Nephron progenitor cell (in vitro differentiated cells): ENCODE measurements at regions not wholly inside any gene's neighbourhood (a gene's known extent, or its start where the extent isn't known, plus 50 kb on each side); places are given as distances from the start of the nearest gene placed in this dataset.

ENCODE experiments used
- DNase-seq: peaks from one replicate; pipeline ENCODE4 v3.0.0; 2021
- H3K27ac Mint-ChIP-seq: 2 replicates; pipeline ENCODE4 v1.8.0; 2021; ENCODE audit warnings: mild to moderate bottlenecking, moderate library complexity, mixed read lengths
- H3K27me3 Mint-ChIP-seq: 2 replicates; pipeline ENCODE4 v1.8.0; 2021; ENCODE audit warnings: mild to moderate bottlenecking, low read depth, mixed read lengths; ENCODE audit not compliant: poor library complexity
- H3K36me3 Mint-ChIP-seq: 2 replicates; pipeline ENCODE4 v1.8.0; 2021; ENCODE audit warnings: low read depth, mixed read lengths
- H3K4me1 Mint-ChIP-seq: 2 replicates; pipeline ENCODE4 v1.8.0; 2021; ENCODE audit warnings: mixed read lengths
- H3K4me3 Mint-ChIP-seq: 2 replicates; pipeline ENCODE4 v1.8.0; 2021; ENCODE audit warnings: mild to moderate bottlenecking, moderate library complexity, mixed read lengths
- H3K9me3 Mint-ChIP-seq: 2 replicates; pipeline ENCODE4 v1.8.0; 2021; ENCODE audit warnings: mild to moderate bottlenecking, moderate library complexity, mixed read lengths
- TF ChIP-seq, protein P1 (sequence below): fragments of 200-600 bp; sonication (generic); IDR thresholded peaks from 2 replicates; pipeline ENCODE4 v1.5.0; 2021; ENCODE audit warnings: antibody characterized with exemption

- no peaks in the 10 kb centered on the region for H3K9me3 Mint-ChIP-seq
- peaks cover 25% of the 10 kb centered on the region for H3K27me3 Mint-ChIP-seq
- no peaks in the 10 kb centered on the region for H3K4me1 Mint-ChIP-seq
- no peak overlapping the region for H3K27ac Mint-ChIP-seq
- TF ChIP-seq, protein P1, sequence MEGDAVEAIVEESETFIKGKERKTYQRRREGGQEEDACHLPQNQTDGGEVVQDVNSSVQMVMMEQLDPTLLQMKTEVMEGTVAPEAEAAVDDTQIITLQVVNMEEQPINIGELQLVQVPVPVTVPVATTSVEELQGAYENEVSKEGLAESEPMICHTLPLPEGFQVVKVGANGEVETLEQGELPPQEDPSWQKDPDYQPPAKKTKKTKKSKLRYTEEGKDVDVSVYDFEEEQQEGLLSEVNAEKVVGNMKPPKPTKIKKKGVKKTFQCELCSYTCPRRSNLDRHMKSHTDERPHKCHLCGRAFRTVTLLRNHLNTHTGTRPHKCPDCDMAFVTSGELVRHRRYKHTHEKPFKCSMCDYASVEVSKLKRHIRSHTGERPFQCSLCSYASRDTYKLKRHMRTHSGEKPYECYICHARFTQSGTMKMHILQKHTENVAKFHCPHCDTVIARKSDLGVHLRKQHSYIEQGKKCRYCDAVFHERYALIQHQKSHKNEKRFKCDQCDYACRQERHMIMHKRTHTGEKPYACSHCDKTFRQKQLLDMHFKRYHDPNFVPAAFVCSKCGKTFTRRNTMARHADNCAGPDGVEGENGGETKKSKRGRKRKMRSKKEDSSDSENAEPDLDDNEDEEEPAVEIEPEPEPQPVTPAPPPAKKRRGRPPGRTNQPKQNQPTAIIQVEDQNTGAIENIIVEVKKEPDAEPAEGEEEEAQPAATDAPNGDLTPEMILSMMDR: no peak
- H3K36me3 Mint-ChIP-seq: no peaks in the 10 kb centered on the region
- DNase-seq: no peak
- H3K4me3 Mint-ChIP-seq: no peak overlapping the region
Measured at GRCh38 chr10:2949948-2950354, 117.4 kb upstream of the PFKP start.

GRCh38 chr10:2949221-2949947 lies 118.0 kb upstream of the PFKP start:
- no peak for DNase-seq
- TF ChIP-seq, protein P1: no peak
- Mint-ChIP-seq H3K27ac (no peak overlapping the region), H3K27me3 (peaks cover 28% of the 10 kb centered on the region), H3K36me3 (no peaks in the 10 kb centered on the region), H3K4me1 (no peaks in the 10 kb centered on the region), H3K4me3 (no peak overlapping the region), H3K9me3 (no peaks in the 10 kb centered on the region)

DNA sequence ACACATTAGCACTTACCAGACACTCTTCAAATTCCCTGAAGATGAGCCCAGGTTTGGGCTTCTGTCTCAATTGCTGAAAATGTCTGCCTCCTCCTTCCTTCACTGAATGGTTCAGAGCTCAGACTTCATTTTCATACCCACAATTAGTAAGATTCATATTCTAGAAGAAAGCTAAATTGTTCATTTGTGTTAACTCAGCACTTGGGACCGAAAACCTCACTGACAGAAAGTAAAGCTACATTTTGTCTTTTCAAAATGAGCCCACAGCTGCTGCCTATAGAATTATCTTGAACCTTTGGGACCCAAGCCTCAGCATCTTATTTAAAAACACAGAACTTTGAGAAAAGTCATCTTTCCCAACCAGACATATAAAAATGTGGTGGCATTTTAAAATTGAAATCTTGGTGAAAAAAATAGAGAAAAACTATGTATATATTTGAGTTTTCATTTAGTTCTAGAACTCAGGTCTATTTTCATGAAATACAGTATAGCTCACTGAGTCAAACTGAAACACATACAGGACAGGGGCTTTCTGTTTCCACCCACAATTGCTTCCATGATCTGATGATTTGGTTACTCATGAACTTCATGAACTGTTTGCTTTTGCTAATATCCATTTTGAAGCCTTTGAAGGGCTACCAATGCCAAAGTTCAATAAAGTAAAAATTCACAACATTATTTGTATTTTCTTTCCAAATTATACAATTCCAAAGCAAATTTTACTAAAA lies 119.1 kb upstream of the PFKP start:
- H3K36me3 Mint-ChIP-seq: no peaks in the 10 kb centered on the region
- DNase-seq: no peak

DNA sequence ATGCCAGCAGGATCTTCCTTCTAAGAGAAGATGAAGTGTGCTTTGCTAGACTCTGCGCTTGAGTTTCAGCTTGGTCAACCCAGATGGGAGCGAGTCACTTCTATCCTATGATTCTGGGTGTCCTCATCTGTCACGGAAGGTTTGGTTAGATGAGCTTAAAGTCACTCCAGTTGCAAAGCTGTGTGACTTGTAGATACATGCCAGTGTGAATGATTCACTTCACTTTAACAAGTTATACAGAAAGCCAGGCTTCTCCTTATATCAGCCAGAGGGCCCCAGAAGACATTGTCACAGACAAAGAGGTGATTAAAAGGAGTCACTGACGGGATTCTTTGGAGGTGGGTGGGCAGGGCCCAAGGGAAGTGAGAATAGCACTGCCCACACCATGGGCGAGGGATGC lies 122.6 kb upstream of the PFKP start:
- TF ChIP-seq, protein P1: no peak
- Mint-ChIP-seq H3K27ac (no peak overlapping the region), H3K27me3 (peaks cover 16% of the 10 kb centered on the region), H3K4me1 (no peaks in the 10 kb centered on the region), H3K4me3 (no peak overlapping the region), H3K9me3 (no peaks in the 10 kb centered on the region), H3K36me3 (no peaks in the 10 kb centered on the region)
- DNase-seq: no peak

More for the DNA sequence above, 119.1 kb upstream of the PFKP start:
- Mint-ChIP-seq H3K4me1 (no peaks in the 10 kb centered on the region), H3K9me3 (no peaks in the 10 kb centered on the region), H3K27ac (no peak overlapping the region), H3K4me3 (no peak overlapping the region), H3K27me3 (peaks cover 24% of the 10 kb centered on the region)
- TF ChIP-seq, protein P1: no peak

DNA sequence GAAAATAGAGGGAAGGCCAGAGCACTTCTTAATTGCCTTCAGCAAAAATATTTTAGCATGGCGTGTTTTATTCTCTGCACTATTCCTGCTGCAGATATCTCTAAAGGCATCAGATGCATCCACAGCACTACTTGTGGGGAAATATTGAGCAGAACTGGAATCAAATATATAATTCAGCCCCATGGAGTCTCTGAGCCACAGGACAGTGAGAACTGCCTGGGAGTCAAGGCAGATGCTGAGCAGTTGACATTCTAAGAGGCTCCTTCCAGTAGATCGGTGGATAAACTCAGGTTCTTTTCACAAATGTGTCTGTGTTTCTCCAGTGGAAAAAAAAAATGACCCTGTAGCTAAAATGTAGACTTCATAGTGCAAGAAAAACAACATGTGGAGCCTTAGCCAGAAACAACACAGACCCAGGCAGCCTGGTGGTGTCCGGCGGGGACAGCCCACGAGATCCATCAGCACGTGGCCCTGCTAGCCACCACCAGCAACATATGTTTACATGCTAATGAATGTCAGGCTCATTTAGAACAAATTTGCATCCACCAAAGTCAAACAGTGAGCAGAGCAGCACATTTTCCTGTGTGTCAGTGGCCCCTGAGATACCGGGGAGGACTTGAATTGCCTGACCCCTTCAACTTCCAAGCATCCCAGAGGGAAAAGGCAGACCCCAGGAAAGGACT lies 123.3 kb upstream of the PFKP start:
- Mint-ChIP-seq H3K36me3 (no peaks in the 10 kb centered on the region), H3K27ac (no peak overlapping the region), H3K4me1 (no peaks in the 10 kb centered on the region), H3K4me3 (no peak overlapping the region), H3K27me3 (peaks cover 11% of the 10 kb centered on the region), H3K9me3 (no peaks in the 10 kb centered on the region)
- TF ChIP-seq, protein P1: no peak
- no peak for DNase-seq
